ENCODE measurements at regions not wholly inside any gene's neighbourhood (a gene's known extent, or its start where the extent isn't known, plus 50 kb on each side); places are given as distances from the start of the nearest gene placed in this dataset.

GRCh38 chr5:133816791-133817190 is 151.6 kb downstream of the C5orf15 start:
- Histone ChIP-seq H3K27ac (ENCODE audit: low read depth, low read length) (no peak overlapping the region), H3K4me2 (ENCODE audit: insufficient read depth, low read length) (no peak overlapping the region), H3K4me3 (ENCODE audit: insufficient read depth, low read length) (no peak overlapping the region), H3K79me2 (ENCODE audit: insufficient read depth, low read length) (no peaks in the 10 kb centered on the region), H2AFZ (ENCODE audit: low read length) (no peak overlapping the region), H4K20me1 (ENCODE audit: insufficient read depth, low read length) (no peaks in the 10 kb centered on the region), H3K36me3 (ENCODE audit: insufficient read depth, low read length) (no peaks in the 10 kb centered on the region), H3K9me3 (ENCODE audit: low read depth, low read length) (no peaks in the 10 kb centered on the region), H3K4me1 (ENCODE audit: insufficient read depth, low read length) (no peaks in the 10 kb centered on the region), H3K27me3 (ENCODE audit: insufficient read depth, low read length) (peaks cover 36% of the 10 kb centered on the region)
- DNase-seq (ENCODE audit: insufficient read length, low spot score, missing footprints), result no peak
- TF ChIP-seq CTCF (IDR thresholded peaks at IDR 0.05; ENCODE audit: extremely low read depth, low read depth, low read length), result no peak

GRCh38 chr5:133814152-133814551 is 154.3 kb downstream of the C5orf15 start:
- no peaks in the 10 kb centered on the region for H3K9me3 ChIP-seq (ENCODE audit: low read depth, low read length)
- no peak overlapping the region for H2AFZ ChIP-seq (ENCODE audit: low read length)
- no peak for TF ChIP-seq CTCF (IDR thresholded peaks at IDR 0.05; ENCODE audit: extremely low read depth, low read depth, low read length)
- no peaks in the 10 kb centered on the region for H4K20me1 ChIP-seq (ENCODE audit: insufficient read depth, low read length)
- no peak overlapping the region for H3K27ac ChIP-seq (ENCODE audit: low read depth, low read length)
- peaks cover 23% of the 10 kb centered on the region for H3K27me3 ChIP-seq (ENCODE audit: insufficient read depth, low read length)
- no peaks in the 10 kb centered on the region for H3K79me2 ChIP-seq (ENCODE audit: insufficient read depth, low read length)
- H3K36me3 ChIP-seq (ENCODE audit: insufficient read depth, low read length), result no peaks in the 10 kb centered on the region
- H3K4me2 ChIP-seq (ENCODE audit: insufficient read depth, low read length), result no peak overlapping the region
- DNase-seq (ENCODE audit: insufficient read length, low spot score, missing footprints), result no peak
- no peaks in the 10 kb centered on the region for H3K4me1 ChIP-seq (ENCODE audit: insufficient read depth, low read length)
- no peak overlapping the region for H3K4me3 ChIP-seq (ENCODE audit: insufficient read depth, low read length)

- Histone ChIP-seq H3K4me3 (ENCODE audit: insufficient read depth, low read length) (no peak overlapping the region), H3K36me3 (ENCODE audit: insufficient read depth, low read length) (no peaks in the 10 kb centered on the region), H3K9me3 (ENCODE audit: low read depth, low read length) (no peaks in the 10 kb centered on the region), H2AFZ (ENCODE audit: low read length) (no peak overlapping the region), H3K79me2 (ENCODE audit: insufficient read depth, low read length) (no peaks in the 10 kb centered on the region), H3K27me3 (ENCODE audit: insufficient read depth, low read length) (peaks cover 26% of the 10 kb centered on the region), H3K27ac (ENCODE audit: low read depth, low read length) (no peak overlapping the region), H3K4me1 (ENCODE audit: insufficient read depth, low read length) (no peaks in the 10 kb centered on the region), H4K20me1 (ENCODE audit: insufficient read depth, low read length) (no peaks in the 10 kb centered on the region), H3K4me2 (ENCODE audit: insufficient read depth, low read length) (no peak overlapping the region)
- no peak for DNase-seq (ENCODE audit: insufficient read length, low spot score, missing footprints)
- no peak for TF ChIP-seq CTCF (IDR thresholded peaks at IDR 0.05; ENCODE audit: extremely low read depth, low read depth, low read length)
Observed at GRCh38 chr5:133811168-133811567, 157.3 kb downstream of the C5orf15 start.

GRCh38 chr5:133809801-133810200 is 158.6 kb downstream of the C5orf15 start:
- Histone ChIP-seq H2AFZ (ENCODE audit: low read length) (no peak overlapping the region), H4K20me1 (ENCODE audit: insufficient read depth, low read length) (no peaks in the 10 kb centered on the region), H3K4me2 (ENCODE audit: insufficient read depth, low read length) (no peak overlapping the region), H3K4me3 (ENCODE audit: insufficient read depth, low read length) (no peak overlapping the region), H3K27me3 (ENCODE audit: insufficient read depth, low read length) (peaks cover 20% of the 10 kb centered on the region), H3K36me3 (ENCODE audit: insufficient read depth, low read length) (no peaks in the 10 kb centered on the region), H3K4me1 (ENCODE audit: insufficient read depth, low read length) (no peaks in the 10 kb centered on the region), H3K79me2 (ENCODE audit: insufficient read depth, low read length) (no peaks in the 10 kb centered on the region), H3K9me3 (ENCODE audit: low read depth, low read length) (no peaks in the 10 kb centered on the region), H3K27ac (ENCODE audit: low read depth, low read length) (no peak overlapping the region)
- no peak for DNase-seq (ENCODE audit: insufficient read length, low spot score, missing footprints)
- no peak for TF ChIP-seq CTCF (IDR thresholded peaks at IDR 0.05; ENCODE audit: extremely low read depth, low read depth, low read length)
